Stomach (tissue), 8 donors: ENCODE measurements at regions not wholly inside any gene's neighbourhood (a gene's known extent, or its start where the extent isn't known, plus 50 kb on each side); places are given as distances from the start of the nearest gene placed in this dataset.

Experiments
- DNase-seq, 2 donors: peaks; one replicate each; pipeline versions ENCODE4 v3.0.0 to v3.0.0-alpha.2; 2013 to 2019
- H3K27ac ChIP-seq, 5 donors: fragments of 200-600 bp in 4 of 5; sonication (generic) in 4 of 5; one replicate each; pipeline ENCODE4 v1.5.1; 2013 to 2019; ENCODE audit warnings: mild to moderate bottlenecking in 1 of 5, moderate library complexity in 1 of 5
- H3K27me3 ChIP-seq, 3 donors: fragments of 200-600 bp; sonication (generic); one replicate each; pipeline ENCODE4 v1.5.1; 2017 to 2019; ENCODE audit warnings: mixed run types in 1 of 3
- H3K36me3 ChIP-seq, 4 donors: fragments of 200-600 bp; sonication (generic); 1 replicate in 3 of 4; 2 replicates in 1 of 4; pipeline ENCODE4 v1.5.1; 2016 to 2019
- H3K4me1 ChIP-seq, 4 donors: fragments of 200-600 bp; sonication (generic); one replicate each; pipeline ENCODE4 v1.5.1; 2016 to 2019
- H3K4me3 ChIP-seq, 4 donors: fragments of 200-600 bp; sonication (generic) in 3 of 4; one replicate each; pipeline ENCODE4 v1.5.1; 2016 to 2019; ENCODE audit warnings: mild to moderate bottlenecking in 1 of 4
- H3K9me3 ChIP-seq, 4 donors: fragments of 200-600 bp; sonication (generic); one replicate each; pipeline ENCODE4 v1.5.1; 2016 to 2019
- CTCF ChIP-seq, 7 experiments: fragments of 450-650 bp in 4 of 7; fragments of 200-600 bp in 3 of 7; sonication (generic) in 3 of 7; IDR thresholded peaks; one replicate each; pipeline ENCODE4 v1.5.1; 2016 to 2019; ENCODE audit warnings: antibody characterized with exemption in 7 of 7, control low read depth in 2 of 7, mild to moderate bottlenecking in 1 of 7
- EP300 ChIP-seq: sonication (generic); formaldehyde crosslinking; IDR thresholded peaks from one replicate; pipeline ENCODE4 v1.6.1; 2017; ENCODE audit warnings: antibody characterized with exemption
- POLR2A ChIP-seq, 4 donors: fragments of 450-650 bp; IDR thresholded peaks; one replicate each; pipeline ENCODE4 v1.6.1; 2016; ENCODE audit warnings: antibody characterized with exemption in 4 of 4, control low read depth in 2 of 4, mild to moderate bottlenecking in 1 of 4, moderate library complexity in 1 of 4
- POLR2AphosphoS5 ChIP-seq, 3 donors: sonication (generic); formaldehyde crosslinking; IDR thresholded peaks; one replicate each; pipeline ENCODE4 v1.6.1; 2016; ENCODE audit warnings: antibody characterized with exemption in 3 of 3
- WGBS, 5 donors: extraction: QIAGEN DNeasy Blood & Tissue Kit in 3 of 5; methylation state at CpG; one replicate each; pipeline versions ENCODE4 v1.1.5 to v1.1.7; 2013 to 2018; 5-methylcytosine and 5-hydroxymethylcytosine counted together
- intact Hi-C: fragments of 100-400 bp; cut with DNase I; formaldehyde crosslinking; loops from one replicate; pipeline ENCODE4 v1.15.1; 2023; ENCODE audit warnings: low total_unique reads
- donor health status: healthy with polysubstance abuse.
- donor health status: Bipolar disorder and iron deficiency.
- donor health status: healthy.

DNA sequence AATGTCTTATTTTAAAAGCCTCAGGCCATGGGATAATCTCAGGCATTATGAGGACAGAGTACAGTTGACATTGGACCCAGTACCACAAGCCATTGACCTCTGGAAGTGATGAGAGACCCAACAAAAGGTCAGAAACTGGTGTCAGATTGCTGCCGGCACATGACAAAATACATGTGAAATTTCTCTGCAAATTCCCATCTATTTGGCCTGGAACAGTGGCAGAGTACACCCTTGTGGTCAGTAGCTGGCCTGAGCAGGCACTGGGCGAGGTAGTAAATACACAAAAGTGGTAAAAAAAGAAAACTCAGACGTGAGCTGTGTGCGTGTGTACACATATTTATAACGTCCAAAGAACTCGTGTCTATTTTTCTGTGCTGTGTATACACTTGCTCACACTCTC, 155.5 kb downstream of the DHX15 start:
- H3K4me1 ChIP-seq = no peaks in the 10 kb centered on the region
- no peaks in the 10 kb centered on the region for H3K27me3 ChIP-seq
- TF ChIP-seq CTCF (IDR thresholded peaks at IDR 0.05) (no peak), POLR2A (IDR thresholded peaks at IDR 0.05) (no peak), POLR2AphosphoS5 (IDR thresholded peaks at IDR 0.05) (no peak), EP300 (no peak)
- no peak overlapping the region for H3K4me3 ChIP-seq
- no peak overlapping the region for H3K27ac ChIP-seq
- intact Hi-C loops = no loop called here
- no peak for DNase-seq
- no peaks in the 10 kb centered on the region for H3K9me3 ChIP-seq
- no peaks in the 10 kb centered on the region for H3K36me3 ChIP-seq
- 30 to 54% (median 39%) methylated on average over 6 of the region's 6 CpGs for WGBS, 5 donors

DNA sequence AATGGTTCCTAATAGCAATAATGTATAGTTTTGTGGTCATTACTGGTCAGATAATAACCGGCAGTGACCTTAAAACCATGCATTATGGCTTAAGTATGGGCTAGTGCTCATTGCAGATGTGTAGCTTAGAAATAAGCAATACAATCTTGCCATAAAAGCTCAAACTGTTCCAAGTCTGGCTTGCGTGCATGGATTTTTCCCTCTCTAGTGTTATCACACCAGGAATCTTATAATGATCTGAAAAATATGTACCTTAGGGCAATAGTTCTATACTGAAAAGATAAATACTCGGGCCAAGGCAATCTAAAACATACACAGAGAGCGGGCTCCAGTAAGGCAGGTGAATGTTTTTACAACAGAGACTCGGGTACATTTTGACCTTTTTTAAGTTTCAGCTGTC, 157.8 kb downstream of the DHX15 start:
- TF ChIP-seq POLR2AphosphoS5 (IDR thresholded peaks at IDR 0.05) (no peak), CTCF (IDR thresholded peaks at IDR 0.05) (no peak), POLR2A (IDR thresholded peaks at IDR 0.05) (no peak), EP300 (no peak)
- Histone ChIP-seq H3K4me3 (no peak overlapping the region), H3K9me3 (no peaks in the 10 kb centered on the region), H3K4me1 (no peaks in the 10 kb centered on the region), H3K27me3 (no peaks in the 10 kb centered on the region), H3K27ac (no peak overlapping the region), H3K36me3 (no peaks in the 10 kb centered on the region)
- WGBS, 5 donors = 30 to 55% (median 50%) methylated on average over 5 of the region's 5 CpGs
- DNase-seq = no peak
- intact Hi-C loops = no loop called here

DNA sequence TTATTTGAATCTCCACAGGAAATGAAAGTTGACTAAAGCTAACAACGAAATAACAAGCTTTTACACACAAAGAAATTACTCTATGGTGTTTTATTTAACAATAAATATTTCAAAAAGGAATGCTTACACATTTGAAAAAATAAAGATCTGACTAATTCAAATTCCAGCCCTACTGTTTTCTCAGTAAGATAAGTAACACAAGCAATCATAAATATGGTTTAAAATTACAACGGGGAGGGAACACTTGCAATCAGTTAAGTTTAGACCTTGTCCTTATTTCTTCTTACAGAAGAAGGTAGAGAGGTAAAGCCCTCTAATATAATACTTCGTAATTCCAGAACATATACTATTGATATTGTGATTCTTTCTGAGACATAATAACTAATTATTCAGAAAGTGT, 158.5 kb downstream of the DHX15 start:
- Histone ChIP-seq H3K36me3 (no peaks in the 10 kb centered on the region), H3K4me3 (no peak overlapping the region), H3K27ac (no peak overlapping the region), H3K4me1 (no peaks in the 10 kb centered on the region), H3K9me3 (no peaks in the 10 kb centered on the region), H3K27me3 (no peaks in the 10 kb centered on the region)
- TF ChIP-seq EP300 (no peak), CTCF (IDR thresholded peaks at IDR 0.05) (no peak), POLR2AphosphoS5 (IDR thresholded peaks at IDR 0.05) (no peak), POLR2A (IDR thresholded peaks at IDR 0.05) (no peak)
- DNase-seq = no peak
- 20 to 51% (median 29%) methylated on average over 3 of the region's 3 CpGs for WGBS, 5 donors
- intact Hi-C loops = no loop called here

DNA sequence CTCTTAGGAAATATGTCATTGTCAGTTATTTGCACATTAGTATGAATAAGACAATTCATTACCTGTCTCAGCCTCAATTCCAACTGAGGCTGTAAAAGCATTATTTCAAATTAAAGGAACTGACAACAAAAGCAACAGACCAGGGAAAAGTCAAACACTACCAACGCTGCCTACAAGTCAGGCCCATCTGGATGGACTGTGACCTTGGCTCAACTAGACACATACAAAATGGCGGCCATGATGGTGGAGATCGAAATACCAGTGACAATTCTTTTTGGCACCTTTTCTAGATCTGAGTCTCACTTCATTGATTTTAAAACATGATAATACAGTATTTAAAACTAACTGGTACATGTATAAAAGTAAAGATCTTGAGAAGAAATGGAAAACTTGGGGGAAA, 160.7 kb downstream of the DHX15 start:
- WGBS, 5 donors = 81 to 96% (median 93%) methylated on average over 3 of the region's 3 CpGs
- intact Hi-C loops = no loop called here
- peaks cover 0 to 7% (median 3%) of the 10 kb centered on the region in 4 donors for H3K4me1 ChIP-seq
- TF ChIP-seq POLR2A (IDR thresholded peaks at IDR 0.05) (no peak), POLR2AphosphoS5 (IDR thresholded peaks at IDR 0.05) (no peak), CTCF (IDR thresholded peaks at IDR 0.05) (no peak), EP300 (no peak)
- no peaks in the 10 kb centered on the region for H3K36me3 ChIP-seq
- DNase-seq = no peak
- H3K4me3 ChIP-seq = no peak overlapping the region
- no peak overlapping the region for H3K27ac ChIP-seq
- H3K27me3 ChIP-seq = no peaks in the 10 kb centered on the region
- no peaks in the 10 kb centered on the region for H3K9me3 ChIP-seq
